Hematopoietic multipotent progenitor cell (in vitro differentiated cells): ENCODE measurements at regions not wholly inside any gene's neighbourhood (a gene's known extent, or its start where the extent isn't known, plus 50 kb on each side); places are given as distances from the start of the nearest gene placed in this dataset.
"Not testable (repeated sequence)": the region's sequence is repeated elsewhere in the genome, so short reads cannot be mapped to it uniquely, and the experiment has no call there.

Experiments used
- DNase-seq, 3 donors: peaks; one replicate each; pipeline ENCODE4 v3.0.0-alpha.2; 2011 to 2015; ENCODE audit warnings: low read depth in 2 of 3, low spot score in 2 of 3

- no peak for DNase-seq
Observed at GRCh38 chr17:68097161-68097805, 61.7 kb downstream of the KPNA2 start.

DNA sequence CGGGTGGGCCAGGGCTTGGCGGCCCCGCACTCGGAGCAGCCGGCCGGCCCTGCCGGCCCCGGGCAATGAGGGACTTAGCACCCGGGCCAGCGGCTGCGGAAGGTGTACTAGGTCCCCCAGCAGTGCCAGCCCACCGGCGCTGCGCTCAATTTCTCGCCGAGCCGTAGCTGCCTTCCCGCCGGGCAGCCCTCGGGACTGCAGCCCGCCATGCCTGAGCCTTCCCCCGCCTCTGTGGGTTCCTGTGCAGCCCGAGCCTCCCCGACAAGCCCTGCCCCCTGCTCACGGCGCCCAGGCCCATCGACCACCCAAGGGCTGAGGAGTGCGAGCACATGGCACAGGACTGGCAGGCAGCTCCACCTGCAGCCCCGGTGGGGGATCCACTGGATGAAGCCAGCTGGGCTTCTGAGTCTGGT lies 63.8 kb downstream of the KPNA2 start:
- DNase-seq: not testable (repeated sequence)

- DNase-seq: no peak
Observed at GRCh38 chr17:68100000-68100641, 64.6 kb downstream of the KPNA2 start.

GRCh38 chr17:68101075-68101986 lies 65.8 kb downstream of the KPNA2 start:
- DNase-seq: peak; percentile 34 to 77 (median 77)

- no peak for DNase-seq
Observed at GRCh38 chr17:68101987-68102314, 66.4 kb downstream of the KPNA2 start.

DNA sequence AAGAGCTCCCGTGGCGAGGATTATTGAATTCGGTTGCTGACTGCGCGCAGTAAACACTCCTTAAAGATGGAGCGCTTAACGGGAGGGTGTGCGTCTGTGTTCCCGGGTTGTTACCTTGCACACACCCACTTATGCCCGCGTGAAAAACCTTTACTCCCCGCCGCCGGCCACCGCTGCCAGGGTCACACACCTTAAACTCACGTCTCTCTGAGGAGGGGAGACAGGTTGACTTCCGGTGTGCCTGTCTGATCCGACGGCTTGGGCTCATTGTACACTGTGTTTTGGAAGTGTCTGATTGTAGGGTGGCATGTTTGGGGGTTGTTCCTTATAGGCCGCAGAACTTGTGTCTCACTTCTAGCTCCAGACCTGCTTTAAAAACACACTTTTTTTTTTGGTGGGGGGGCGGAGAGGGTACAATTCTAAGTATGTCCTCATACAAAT lies 66.8 kb downstream of the KPNA2 start:
- peak in 1 of 3 donors; percentile 31 for DNase-seq

DNA sequence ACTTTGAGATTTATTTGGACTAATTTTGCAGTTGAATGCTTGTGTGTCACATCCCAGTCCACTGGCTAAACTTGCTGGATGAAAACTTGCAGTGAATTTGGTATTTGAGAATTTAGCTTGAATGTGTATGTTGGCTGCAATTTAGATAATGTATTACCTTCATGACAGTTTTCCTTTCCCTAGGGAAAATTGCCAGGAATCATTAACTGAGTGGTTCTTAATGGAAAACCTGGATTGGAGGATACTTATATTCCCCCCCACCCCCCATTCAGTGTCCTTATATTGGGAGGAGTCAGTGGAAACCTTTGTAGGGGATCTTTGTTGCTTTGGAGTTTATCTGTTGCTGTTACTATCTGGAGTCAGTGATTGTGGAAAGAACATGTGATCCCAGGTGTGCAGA lies 67.6 kb downstream of the KPNA2 start:
- DNase-seq: no peak

DNA sequence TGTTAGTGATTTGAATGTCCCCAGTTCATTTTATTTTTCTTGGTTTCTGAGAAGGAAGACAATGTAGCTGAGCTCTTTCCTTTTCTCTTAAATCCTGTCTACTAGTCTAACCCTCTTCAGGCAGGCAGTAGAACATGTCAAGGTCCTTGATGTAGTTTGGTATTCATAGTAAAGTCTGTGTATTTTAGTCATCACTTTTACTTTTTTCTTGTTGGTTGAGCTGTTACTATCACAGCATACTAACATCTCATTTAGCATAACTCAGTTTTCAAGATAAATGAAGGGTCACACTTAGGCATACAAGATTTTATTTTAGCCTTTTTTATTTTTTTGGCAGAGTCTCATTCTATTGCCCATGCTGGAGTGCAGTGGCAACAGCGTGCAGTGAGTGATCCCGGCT lies 70.5 kb downstream of the KPNA2 start:
- no peak for DNase-seq

DNA sequence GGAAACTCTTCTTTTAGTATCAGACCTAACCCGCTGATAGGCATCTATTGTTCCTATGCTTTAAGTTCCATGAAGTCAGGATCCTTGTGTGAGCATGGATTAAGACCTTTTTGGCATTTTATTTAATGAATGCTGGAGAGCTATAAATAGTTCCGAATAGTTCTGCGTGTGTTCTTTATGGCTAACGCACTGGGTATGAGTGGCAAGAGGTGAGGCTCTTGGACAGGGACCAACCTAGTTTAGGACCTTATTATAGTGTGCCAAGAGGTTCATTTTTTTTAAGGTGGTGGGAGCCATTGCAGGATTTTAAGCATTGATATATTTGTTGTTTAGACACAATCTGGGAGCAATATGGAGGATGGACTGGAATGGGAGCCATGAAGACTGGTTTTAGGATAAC lies 71.8 kb downstream of the KPNA2 start:
- DNase-seq: no peak

DNA sequence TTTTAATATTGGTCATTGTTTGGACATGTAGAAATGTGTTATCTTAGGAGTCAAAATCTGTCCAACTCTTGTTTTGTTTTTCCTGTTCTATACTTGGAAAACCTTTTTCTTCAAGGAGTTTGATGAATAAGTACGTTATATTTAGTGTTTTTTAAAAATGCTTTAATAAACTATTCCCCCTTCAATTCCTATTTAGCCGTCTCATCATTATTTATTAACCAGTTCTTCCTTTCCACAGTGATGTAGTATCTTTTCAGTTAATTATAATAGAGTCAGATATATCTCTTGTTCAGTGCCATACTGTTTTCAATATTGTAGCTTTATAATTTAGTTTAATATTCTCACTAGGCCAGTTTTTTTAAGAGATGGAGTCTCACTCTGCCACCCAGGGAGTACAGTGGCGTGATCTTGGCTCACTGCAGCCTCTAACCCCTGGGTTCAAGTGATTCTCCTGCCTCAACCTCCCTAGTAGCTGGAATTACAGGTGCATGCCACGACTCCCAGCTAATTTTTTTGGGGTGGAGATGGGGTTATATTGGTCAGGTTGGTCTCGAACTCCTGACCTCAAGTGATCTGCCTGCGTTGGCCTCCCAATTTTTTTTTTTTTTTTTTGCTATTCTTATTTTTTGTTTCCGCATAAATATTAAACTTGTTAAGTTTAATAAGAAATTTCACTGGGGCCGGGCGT lies 72.9 kb downstream of the KPNA2 start:
- DNase-seq: no peak

DNA sequence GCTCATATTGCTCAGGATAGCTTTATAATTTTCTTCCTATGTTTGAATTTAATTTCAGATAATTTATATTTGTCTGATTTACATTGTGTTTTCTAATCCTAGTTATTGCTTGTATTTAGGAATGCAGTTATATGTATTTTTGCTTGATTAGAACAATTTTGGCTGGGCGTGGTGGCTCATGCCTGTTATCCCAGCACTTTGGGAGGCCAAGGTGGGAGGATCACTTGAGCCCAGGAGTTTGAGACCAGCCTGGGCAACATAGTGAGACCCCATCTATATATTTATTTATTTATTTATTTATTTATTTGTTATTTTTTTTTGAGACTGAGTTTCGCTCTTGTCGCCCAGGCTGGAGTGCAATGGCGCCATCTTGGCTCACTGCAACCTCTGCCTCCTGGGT lies 73.9 kb downstream of the KPNA2 start:
- not testable (repeated sequence) for DNase-seq

GRCh38 chr17:68116211-68116610 lies 80.7 kb downstream of the KPNA2 start:
- not testable (repeated sequence) for DNase-seq

DNA sequence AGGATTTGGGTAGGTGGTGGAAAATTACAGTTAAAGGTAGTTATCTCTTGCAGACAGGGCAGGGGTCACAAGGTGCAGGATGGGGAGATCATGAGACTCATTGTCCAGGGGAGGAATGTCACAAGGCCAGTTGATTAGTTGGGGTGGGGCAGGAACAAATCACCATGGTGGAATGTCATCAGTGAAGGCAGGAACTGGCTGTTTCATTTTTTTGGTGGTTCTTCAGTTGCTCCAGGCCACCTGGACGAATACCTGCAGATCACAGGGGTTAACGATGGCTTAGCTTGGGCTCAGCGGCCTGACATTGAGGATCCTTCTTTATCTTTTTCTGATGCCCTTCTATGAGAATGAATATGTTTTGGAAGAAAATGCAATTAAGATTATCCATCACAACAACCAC lies 87.1 kb downstream of the KPNA2 start:
- DNase-seq: no peak

DNA sequence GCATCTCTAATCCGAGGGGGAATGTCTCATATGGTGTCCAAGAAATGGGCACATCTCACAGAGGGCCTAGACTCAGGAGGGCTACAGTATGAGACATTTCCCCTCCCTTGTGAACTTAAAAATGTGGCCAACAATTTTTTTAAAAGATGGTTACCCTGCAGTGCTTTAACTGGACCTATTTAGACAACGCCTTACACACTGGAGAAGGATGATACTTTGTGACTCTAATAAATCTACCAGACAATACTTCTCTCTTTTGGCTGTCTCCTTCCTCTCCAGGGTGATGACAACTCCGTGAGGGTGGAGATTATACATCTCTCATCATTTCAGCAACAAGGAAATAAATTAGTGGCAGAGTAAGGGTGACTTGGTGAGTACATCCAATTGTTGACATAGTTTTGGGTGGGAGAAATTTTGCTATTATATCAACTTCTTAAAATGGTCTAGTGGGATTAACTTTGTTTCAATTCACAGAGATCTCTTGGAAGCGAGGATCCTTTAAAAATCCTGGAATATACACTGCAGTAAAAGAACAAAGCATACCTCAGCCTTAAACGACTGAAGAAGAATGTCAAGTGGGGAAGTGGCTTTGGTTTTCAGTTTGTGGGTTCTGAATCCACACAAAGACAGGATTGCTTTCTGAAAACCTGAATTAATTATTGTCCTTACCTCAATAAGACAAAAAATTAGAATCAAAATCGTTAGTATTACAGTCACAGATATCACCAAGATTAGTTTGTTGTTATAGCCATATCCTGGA lies 89.8 kb downstream of the KPNA2 start:
- DNase-seq: no peak

DNA sequence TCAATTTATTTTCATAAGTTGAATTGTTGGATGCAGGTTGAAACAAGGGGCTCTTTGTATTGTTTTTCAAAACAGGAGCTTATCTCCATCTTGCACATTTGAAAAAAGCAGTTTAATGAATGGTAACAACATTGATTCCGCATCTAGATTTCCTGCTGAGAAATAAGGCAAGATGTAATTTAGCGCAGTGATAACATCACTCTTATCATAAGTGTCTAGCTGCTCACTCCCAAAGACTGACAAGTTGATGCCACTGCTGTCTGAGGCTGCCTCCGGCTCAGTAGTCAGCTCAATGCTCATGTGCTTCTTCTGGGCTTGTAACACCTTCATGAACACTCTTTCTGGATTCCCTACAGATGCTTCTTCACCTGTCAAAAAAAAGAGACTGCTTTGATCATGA lies 92.4 kb downstream of the KPNA2 start:
- peak in 1 of 3 donors; percentile 10 for DNase-seq

DNA sequence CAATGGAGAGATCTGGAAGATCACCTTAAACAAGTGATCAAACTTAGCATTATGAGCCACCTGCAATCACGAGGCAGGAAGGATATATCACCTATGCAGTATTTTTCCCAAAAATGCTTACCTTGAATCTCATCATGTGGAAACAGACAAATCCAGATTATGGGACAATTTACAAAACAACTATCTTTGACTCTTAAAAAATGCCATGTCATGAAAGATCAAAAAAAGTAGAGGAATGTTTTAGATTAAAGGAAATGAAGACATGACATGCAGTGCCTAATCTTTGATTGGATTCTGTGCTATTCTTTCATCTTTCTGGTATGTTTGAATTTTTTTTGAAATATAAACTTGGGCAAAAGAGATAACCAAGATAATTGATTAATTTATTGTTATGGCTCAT lies 95.9 kb downstream of the KPNA2 start:
- DNase-seq: no peak

GRCh38 chr17:68133346-68134045 lies 98.0 kb downstream of the KPNA2 start:
- peak in 2 of 3 donors; percentile 19 to 40 for DNase-seq

GRCh38 chr17:68134046-68134637 lies 98.6 kb downstream of the KPNA2 start:
- DNase-seq: no peak

- no peak for DNase-seq
Observed at GRCh38 chr17:68134731-68135130, 99.2 kb downstream of the KPNA2 start.
